Naive thymus-derived CD4-positive, alpha-beta T cell (primary cell): ENCODE measurements at regions not wholly inside any gene's neighbourhood (a gene's known extent, or its start where the extent isn't known, plus 50 kb on each side); places are given as distances from the start of the nearest gene placed in this dataset.
A peak's percentile ranks its signal among the peaks of the same experiment; 100 is the strongest.

Experiments used
- ATAC-seq: fragments of 150-1000 bp; cut with Tn5 transposase; 2 replicates; pipeline ENCODE4 v1.10.0; 2021; ENCODE audit warnings: mild to moderate bottlenecking, moderate library complexity
- CTCF ChIA-PET: fragments of 350-600 bp; sonication (Branson Sonifier 250); formaldehyde crosslinking; loops from one replicate; lab custom pipeline; 2021; ENCODE audit warnings: antibody characterized with exemption; lab: Charles Lee
- POLR2A ChIA-PET: fragments of 350-600 bp; sonication (Branson Sonifier 250); formaldehyde crosslinking; loops from one replicate; lab custom pipeline; 2021; ENCODE audit warnings: antibody characterized with exemption, inconsistent platforms; lab: Charles Lee
- DNase-seq, 9 donors: peaks; one replicate each; pipeline versions ENCODE4 v3.0.0 to v3.0.0-alpha.2; 2020 to 2022; ENCODE audit warnings: mixed read lengths in 1 of 9
- H3K27ac ChIP-seq: one replicate; pipeline ENCODE4 v1.7.0; 2013; ENCODE audit warnings: mild to moderate bottlenecking, low read depth, low read length, moderate library complexity
- H3K27me3 ChIP-seq, 2 donors: one replicate each; pipeline ENCODE4 v1.7.0; 2013; ENCODE audit warnings: low read length in 2 of 2, mild to moderate bottlenecking in 2 of 2, moderate library complexity in 2 of 2; ENCODE audit not compliant: control insufficient read depth in 2 of 2, insufficient read depth in 2 of 2
- H3K36me3 ChIP-seq, 3 experiments: 1 replicate in 2 of 3; 2 replicates in 1 of 3; pipeline ENCODE4 v1.7.0; 2013; ENCODE audit warnings: low read length in 3 of 3, mild to moderate bottlenecking in 3 of 3, moderate library complexity in 1 of 3; ENCODE audit not compliant: insufficient read depth in 3 of 3, control insufficient read depth in 2 of 3
- H3K4me1 ChIP-seq, 2 donors: one replicate each; pipeline ENCODE4 v1.7.0; 2013; ENCODE audit warnings: low read length in 2 of 2, mild to moderate bottlenecking in 2 of 2, moderate library complexity in 1 of 2; ENCODE audit not compliant: control insufficient read depth in 2 of 2, insufficient read depth in 2 of 2
- H3K4me3 ChIP-seq: 2 replicates; pipeline ENCODE4 v1.7.0; 2013; ENCODE audit warnings: mild to moderate bottlenecking, low read length
- H3K9me3 ChIP-seq, 3 experiments: 1 replicate in 2 of 3; 2 replicates in 1 of 3; pipeline ENCODE4 v1.7.0; 2013; ENCODE audit warnings: low read length in 3 of 3; ENCODE audit not compliant: control insufficient read depth in 2 of 3
- H3K27ac Mint-ChIP-seq, 9 donors: one replicate each; pipeline ENCODE4 v1.8.0; 2020 to 2022; ENCODE audit warnings: mixed read lengths in 9 of 9, mild to moderate bottlenecking in 8 of 9, moderate library complexity in 5 of 9, inconsistent platforms in 2 of 9
- H3K27me3 Mint-ChIP-seq, 5 donors: one replicate each; pipeline ENCODE4 v1.8.0; 2021 to 2022; ENCODE audit warnings: mixed read lengths in 5 of 5, mild to moderate bottlenecking in 1 of 5
- H3K36me3 Mint-ChIP-seq, 5 donors: one replicate each; pipeline ENCODE4 v1.8.0; 2020 to 2022; ENCODE audit warnings: mixed read lengths in 5 of 5, mild to moderate bottlenecking in 3 of 5, inconsistent platforms in 1 of 5
- H3K4me1 Mint-ChIP-seq, 7 donors: one replicate each; pipeline ENCODE4 v1.8.0; 2020 to 2022; ENCODE audit warnings: mixed read lengths in 7 of 7, mild to moderate bottlenecking in 3 of 7, inconsistent platforms in 1 of 7
- H3K4me3 Mint-ChIP-seq, 10 donors: one replicate each; pipeline ENCODE4 v1.8.0; 2020 to 2022; ENCODE audit warnings: mild to moderate bottlenecking in 10 of 10, mixed read lengths in 10 of 10, moderate library complexity in 6 of 10, inconsistent platforms in 2 of 10
- H3K9me3 Mint-ChIP-seq, 11 donors: one replicate each; pipeline ENCODE4 v1.8.0; 2020 to 2022; ENCODE audit warnings: mixed read lengths in 11 of 11, mild to moderate bottlenecking in 4 of 11, inconsistent platforms in 1 of 11, moderate library complexity in 1 of 11
- intact Hi-C, 2 donors: fragments of 100-400 bp; cut with micrococcal nuclease; formaldehyde crosslinking; loops; one replicate each; pipeline ENCODE4 v1.15.1; 2023

- Mint-ChIP-seq H3K36me3 (no peaks in the 10 kb centered on the region), H3K9me3 (no peaks in the 10 kb centered on the region), H3K27ac (no peak overlapping the region), H3K27me3 (peaks cover 5 to 41% (median 25%) of the 10 kb centered on the region in 5 donors), H3K4me1 (peaks cover 0 to 2% (median 0%) of the 10 kb centered on the region in 7 donors), H3K4me3 (no peak overlapping the region)
- ATAC-seq (no peak), DNase-seq (no peak)
- Histone ChIP-seq H3K4me3 (no peak overlapping the region), H3K9me3 (no peaks in the 10 kb centered on the region), H3K36me3 (no peaks in the 10 kb centered on the region), H3K27me3 (no peaks in the 10 kb centered on the region), H3K4me1 (no peaks in the 10 kb centered on the region), H3K27ac (no peak overlapping the region)
- intact Hi-C loops = no loop called here
- POLR2A ChIA-PET = no interaction called here
- CTCF ChIA-PET = no interaction called here
Observed at GRCh38 chr3:124076235-124076634, 84.3 kb upstream of the ROPN1 start.

GRCh38 chr3:124078953-124079911 is 87.3 kb upstream of the ROPN1 start:
- CTCF ChIA-PET = interaction anchor here (0.6 to 0.9 kb wide), 2 partner anchors 17 to 39 kb away, joined by 3 read pairs; no protein-coding TSS in a partner anchor

DNA sequence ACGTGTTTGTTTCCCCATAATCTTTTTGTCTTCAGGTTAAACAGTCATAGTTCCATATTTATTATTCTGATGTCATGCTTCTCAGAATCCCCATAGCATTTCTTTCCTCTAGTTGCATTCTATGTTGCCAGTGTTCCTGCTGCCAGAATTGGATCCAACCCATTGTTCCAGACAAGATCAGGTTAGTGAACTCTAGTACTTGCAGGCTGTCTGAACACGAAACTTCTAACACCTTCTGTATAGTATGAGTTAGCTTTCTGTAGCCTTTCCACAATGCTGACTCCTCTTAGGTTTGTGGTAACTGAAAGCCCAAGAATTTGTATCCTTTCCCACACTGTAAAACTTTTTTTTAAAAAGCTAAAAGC is 88.0 kb upstream of the ROPN1 start:
- no peaks in the 10 kb centered on the region for H3K36me3 Mint-ChIP-seq
- DNase-seq (no peak), ATAC-seq (no peak)
- Histone ChIP-seq H3K36me3 (no peaks in the 10 kb centered on the region), H3K27me3 (no peaks in the 10 kb centered on the region), H3K4me1 (no peaks in the 10 kb centered on the region), H3K9me3 (no peaks in the 10 kb centered on the region), H3K27ac (no peak overlapping the region), H3K4me3 (no peak overlapping the region)
- POLR2A ChIA-PET = no interaction called here
- CTCF ChIA-PET = interaction anchor here (0.6 kb wide), 1 partner anchor 40 kb away, joined by 3 read pairs; no protein-coding TSS in a partner anchor
- H3K4me3 Mint-ChIP-seq = no peak overlapping the region
- no peaks in the 10 kb centered on the region for H3K9me3 Mint-ChIP-seq
- peaks cover 5 to 43% (median 20%) of the 10 kb centered on the region in 5 donors for H3K27me3 Mint-ChIP-seq
- intact Hi-C loops = loop anchor here in 1 of 2 donors (1.0 kb wide), 1 partner anchor 64 kb away; no protein-coding TSS in a partner anchor
- H3K4me1 Mint-ChIP-seq = peaks cover 0 to 2% (median 0%) of the 10 kb centered on the region in 7 donors
- no peak overlapping the region for H3K27ac Mint-ChIP-seq

More at GRCh38 chr3:124078953-124079911, 87.3 kb upstream of the ROPN1 start:
- Histone ChIP-seq H3K4me1 (no peaks in the 10 kb centered on the region), H3K4me3 (no peak overlapping the region), H3K27ac (no peak overlapping the region), H3K36me3 (no peaks in the 10 kb centered on the region), H3K27me3 (no peaks in the 10 kb centered on the region), H3K9me3 (no peaks in the 10 kb centered on the region)
- intact Hi-C loops = loop anchor here in 1 of 2 donors (1.0 kb wide), 1 partner anchor 63 kb away; no protein-coding TSS in a partner anchor
- Mint-ChIP-seq H3K4me3 (no peak overlapping the region), H3K27me3 (peaks cover 5 to 43% (median 20%) of the 10 kb centered on the region in 5 donors), H3K27ac (peak overlapping the region in 1 of 9 donors; percentile 48), H3K36me3 (no peaks in the 10 kb centered on the region), H3K4me1 (peaks cover 0 to 2% (median 0%) of the 10 kb centered on the region in 7 donors), H3K9me3 (no peaks in the 10 kb centered on the region)
- no peak for ATAC-seq
- DNase-seq = peak in 3 of 9 donors; percentile 1 to 7 (median 2)
- POLR2A ChIA-PET = no interaction called here

DNA sequence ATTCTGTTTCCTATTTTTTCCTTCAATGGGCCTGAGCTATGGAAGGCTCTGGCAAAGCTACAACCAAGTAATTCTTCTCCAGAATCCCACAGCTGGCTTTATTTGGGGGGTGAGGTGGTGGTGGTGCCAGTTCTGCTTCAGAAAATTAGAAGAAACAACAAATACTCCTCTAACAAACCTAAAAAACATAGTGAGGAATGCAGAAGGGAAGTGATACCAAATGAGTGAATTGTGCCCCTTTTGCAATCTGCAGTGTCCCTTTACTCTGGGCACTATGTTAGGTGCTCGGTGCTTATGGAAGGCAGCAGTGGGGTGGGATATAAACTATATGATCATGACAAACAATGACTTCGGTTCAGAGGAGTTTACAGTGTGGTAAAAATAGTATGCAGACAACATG is 90.4 kb upstream of the ROPN1 start:
- no peaks in the 10 kb centered on the region for H3K36me3 Mint-ChIP-seq
- peaks cover 0 to 2% (median 0%) of the 10 kb centered on the region in 7 donors for H3K4me1 Mint-ChIP-seq
- no peaks in the 10 kb centered on the region for H3K4me1 ChIP-seq
- H3K27ac Mint-ChIP-seq = no peak overlapping the region
- H3K4me3 Mint-ChIP-seq = no peak overlapping the region
- CTCF ChIA-PET = interaction anchor here (0.7 kb wide), 1 partner anchor 720 kb away, joined by 3 read pairs; no protein-coding TSS in a partner anchor
- no peak overlapping the region for H3K27ac ChIP-seq
- DNase-seq (no peak), ATAC-seq (no peak)
- intact Hi-C loops = no loop called here
- H3K9me3 Mint-ChIP-seq = no peaks in the 10 kb centered on the region
- H3K27me3 Mint-ChIP-seq = peaks cover 18 to 41% (median 26%) of the 10 kb centered on the region in 5 donors
- H3K27me3 ChIP-seq = no peaks in the 10 kb centered on the region
- POLR2A ChIA-PET = no interaction called here
- no peak overlapping the region for H3K4me3 ChIP-seq
- H3K36me3 ChIP-seq = no peaks in the 10 kb centered on the region
- H3K9me3 ChIP-seq = no peaks in the 10 kb centered on the region

DNA sequence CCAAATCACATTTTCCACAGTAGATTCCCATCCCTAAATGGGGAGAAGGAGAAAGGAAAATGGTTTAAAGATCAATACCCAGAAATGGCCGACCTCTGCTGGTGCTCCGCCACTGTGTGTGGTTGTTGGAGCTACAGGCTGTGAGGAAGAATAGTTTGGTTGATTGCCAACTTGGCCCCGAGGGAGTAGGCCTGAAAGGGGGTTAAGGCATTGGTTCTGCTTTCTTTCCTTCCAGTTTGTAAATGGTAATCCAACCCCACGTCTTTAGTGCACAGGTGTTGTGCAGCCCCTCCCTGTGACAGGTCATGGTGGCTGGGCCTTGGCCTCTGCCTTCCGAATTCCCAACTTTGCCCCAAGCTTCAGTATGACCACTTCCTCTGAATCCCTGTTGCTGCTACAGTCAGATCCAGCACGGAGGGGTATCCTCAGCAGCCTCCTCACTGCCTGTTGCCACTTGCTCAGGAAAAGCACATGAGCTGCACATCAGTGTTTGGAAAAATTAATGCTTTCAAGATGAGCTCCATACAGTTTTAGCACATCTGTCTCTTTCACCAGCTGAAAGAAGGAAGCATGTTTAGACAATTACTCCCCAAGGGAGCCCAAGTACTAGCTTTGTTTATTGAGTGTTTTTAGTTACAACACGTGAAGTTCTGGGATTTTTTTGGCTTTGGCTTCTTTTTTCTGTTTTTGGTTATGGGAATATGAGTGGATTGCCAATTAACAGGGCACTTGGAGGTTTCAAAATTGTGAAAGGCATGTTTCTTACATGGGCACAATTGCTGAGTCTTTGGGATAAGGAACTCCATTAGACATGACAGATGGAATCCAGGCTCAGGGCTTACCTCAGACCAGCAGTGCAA is 92.3 kb upstream of the ROPN1 start:
- Mint-ChIP-seq H3K4me3 (no peak overlapping the region), H3K27ac (no peak overlapping the region), H3K36me3 (no peaks in the 10 kb centered on the region), H3K9me3 (no peaks in the 10 kb centered on the region), H3K4me1 (no peaks in the 10 kb centered on the region), H3K27me3 (peaks cover 14 to 41% (median 18%) of the 10 kb centered on the region in 5 donors)
- DNase-seq = no peak
- no peak overlapping the region for H3K4me3 ChIP-seq
- POLR2A ChIA-PET = no interaction called here
- no peak overlapping the region for H3K27ac ChIP-seq
- no peaks in the 10 kb centered on the region for H3K9me3 ChIP-seq
- H3K27me3 ChIP-seq = no peaks in the 10 kb centered on the region
- no peak for ATAC-seq
- no peaks in the 10 kb centered on the region for H3K4me1 ChIP-seq
- intact Hi-C loops = no loop called here
- H3K36me3 ChIP-seq = no peaks in the 10 kb centered on the region
- CTCF ChIA-PET = interaction anchor here (0.6 kb wide), 1 partner anchor 11 kb away, joined by 4 read pairs; no protein-coding TSS in a partner anchor

DNA sequence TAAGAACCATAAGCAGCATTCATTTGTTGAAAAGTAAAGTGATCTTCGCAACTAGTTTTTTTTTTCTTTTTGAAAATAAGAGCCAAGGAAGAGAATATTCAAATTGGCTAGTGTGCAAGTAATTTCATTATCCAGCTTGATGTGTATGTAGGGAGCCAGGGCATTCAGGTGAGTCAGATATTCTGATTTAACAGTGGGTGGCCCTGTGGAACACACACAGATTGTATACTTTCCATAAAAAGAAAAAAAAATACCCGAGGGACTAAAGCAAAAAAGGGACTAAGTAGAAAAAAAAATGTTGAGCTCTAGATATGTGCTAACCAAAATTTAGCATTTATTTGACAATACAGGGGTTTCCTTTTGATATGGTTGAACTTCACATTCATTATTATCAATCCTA is 96.9 kb upstream of the ROPN1 start:
- Mint-ChIP-seq H3K36me3 (no peaks in the 10 kb centered on the region), H3K27me3 (peaks cover 14 to 70% (median 48%) of the 10 kb centered on the region in 5 donors), H3K4me3 (no peak overlapping the region), H3K27ac (no peak overlapping the region), H3K9me3 (peaks cover 0 to 4% (median 0%) of the 10 kb centered on the region in 11 donors), H3K4me1 (peaks cover 0 to 1% (median 0%) of the 10 kb centered on the region in 7 donors)
- Histone ChIP-seq H3K4me1 (no peaks in the 10 kb centered on the region), H3K9me3 (no peaks in the 10 kb centered on the region), H3K27ac (no peak overlapping the region), H3K4me3 (no peak overlapping the region), H3K27me3 (no peaks in the 10 kb centered on the region), H3K36me3 (no peaks in the 10 kb centered on the region)
- ChIA-PET POLR2A (no interaction called here), CTCF (no interaction called here)
- no peak for DNase-seq
- no peak for ATAC-seq
- intact Hi-C loops = no loop called here
